ENCODE measurements at regions not wholly inside any gene's neighbourhood (a gene's known extent, or its start where the extent isn't known, plus 50 kb on each side); places are given as distances from the start of the nearest gene placed in this dataset.

- TF ChIP-seq POLR2A (IDR thresholded peaks at IDR 0.05) (no peak), CTCF (IDR thresholded peaks at IDR 0.05) (no peak)
Observed at GRCh38 chr6:21505574-21505990, 88.0 kb upstream of the SOX4 start.

All from body of pancreas (tissue), 4 donors.